GM12864 (cell line): ENCODE measurements at regions not wholly inside any gene's neighbourhood (a gene's known extent, or its start where the extent isn't known, plus 50 kb on each side); places are given as distances from the start of the nearest gene placed in this dataset.
A peak's percentile ranks its signal among the peaks of the same experiment; 100 is the strongest.

Experiments used
- DNase-seq: peaks from one replicate; pipeline ENCODE4 v3.0.0-alpha.2; 2011; ENCODE audit warnings: low read depth
- H3K4me3 ChIP-seq: 2 replicates; pipeline ENCODE4 v1.5.1; 2011; ENCODE audit warnings: mild to moderate bottlenecking, low read depth, low read length, control low read depth
- CTCF ChIP-seq: IDR thresholded peaks from 2 replicates; pipeline ENCODE4 v1.5.1; 2011; ENCODE audit warnings: low read depth, mild to moderate bottlenecking, moderate library complexity, low read length, control low read depth, inconsistent platforms; ENCODE audit errors: missing control alignments

GRCh38 chr14:61193476-61193875 is 87.7 kb downstream of the TMEM30B start:
- TF ChIP-seq CTCF: no peak
- DNase-seq: no peak
- H3K4me3 ChIP-seq: no peak overlapping the region

GRCh38 chr14:61192989-61193388 is 88.1 kb downstream of the TMEM30B start:
- no peak for TF ChIP-seq CTCF
- H3K4me3 ChIP-seq: no peak overlapping the region
- DNase-seq: no peak

GRCh38 chr14:61191733-61192132 is 89.4 kb downstream of the TMEM30B start:
- no peak for TF ChIP-seq CTCF
- no peak for DNase-seq
- H3K4me3 ChIP-seq: no peak overlapping the region

DNA sequence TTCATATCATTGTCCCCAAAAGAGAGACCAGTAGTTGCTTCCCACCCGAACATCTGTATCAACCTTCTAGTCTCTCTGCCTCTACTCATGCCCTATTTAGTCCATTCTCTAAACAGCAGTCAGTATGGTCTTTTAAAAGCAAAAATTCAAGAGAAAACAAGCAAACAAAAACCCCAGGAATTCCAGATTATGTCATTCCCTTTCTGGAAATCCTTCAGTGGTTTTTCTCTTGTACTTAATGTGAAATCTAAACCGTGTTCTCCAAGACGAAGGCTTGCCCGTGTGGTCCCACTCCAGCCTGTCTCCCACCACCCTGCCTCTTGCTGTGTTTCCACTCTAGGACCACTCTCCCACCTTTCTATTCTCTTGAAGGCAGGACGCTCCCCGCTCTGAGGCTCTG is 90.8 kb downstream of the TMEM30B start:
- no peak overlapping the region for H3K4me3 ChIP-seq
- no peak for DNase-seq
- no peak for TF ChIP-seq CTCF

GRCh38 chr14:61188978-61189808 is 91.9 kb downstream of the TMEM30B start:
- no peak for DNase-seq

DNA sequence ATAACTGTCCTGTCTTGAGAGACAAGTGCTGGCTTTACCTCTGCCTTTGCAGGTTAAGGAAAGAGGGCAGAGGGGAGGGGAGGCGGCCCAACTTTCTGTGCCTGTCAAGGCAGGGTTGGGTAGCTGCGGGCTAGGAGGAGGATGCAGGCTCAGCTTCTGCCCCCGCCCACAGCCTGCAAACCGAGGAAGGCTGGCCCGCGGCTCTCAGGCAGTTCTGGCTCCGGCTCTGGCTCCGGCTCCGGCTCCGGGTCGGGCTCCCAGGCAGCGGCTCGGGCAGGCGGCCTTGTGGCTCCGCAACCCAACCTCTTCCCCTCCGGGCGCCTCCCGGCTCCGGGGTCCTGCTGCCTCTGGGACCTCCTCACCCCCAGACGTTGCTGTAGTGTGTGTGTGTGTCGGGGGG is 92.9 kb downstream of the TMEM30B start:
- H3K4me3 ChIP-seq: no peak overlapping the region
- no peak for TF ChIP-seq CTCF
- no peak for DNase-seq

More at GRCh38 chr14:61188978-61189808, 91.9 kb downstream of the TMEM30B start:
- peak; percentile 59 for TF ChIP-seq CTCF
- H3K4me3 ChIP-seq: peak overlapping the region; percentile 45
